SK-N-DZ (cell line): ENCODE measurements at regions not wholly inside any gene's neighbourhood (a gene's known extent, or its start where the extent isn't known, plus 50 kb on each side); places are given as distances from the start of the nearest gene placed in this dataset.

Experiments
- DNase-seq: peaks from one replicate; pipeline ENCODE4 v3.0.0-alpha.2; 2015; ENCODE audit warnings: low spot score

DNA sequence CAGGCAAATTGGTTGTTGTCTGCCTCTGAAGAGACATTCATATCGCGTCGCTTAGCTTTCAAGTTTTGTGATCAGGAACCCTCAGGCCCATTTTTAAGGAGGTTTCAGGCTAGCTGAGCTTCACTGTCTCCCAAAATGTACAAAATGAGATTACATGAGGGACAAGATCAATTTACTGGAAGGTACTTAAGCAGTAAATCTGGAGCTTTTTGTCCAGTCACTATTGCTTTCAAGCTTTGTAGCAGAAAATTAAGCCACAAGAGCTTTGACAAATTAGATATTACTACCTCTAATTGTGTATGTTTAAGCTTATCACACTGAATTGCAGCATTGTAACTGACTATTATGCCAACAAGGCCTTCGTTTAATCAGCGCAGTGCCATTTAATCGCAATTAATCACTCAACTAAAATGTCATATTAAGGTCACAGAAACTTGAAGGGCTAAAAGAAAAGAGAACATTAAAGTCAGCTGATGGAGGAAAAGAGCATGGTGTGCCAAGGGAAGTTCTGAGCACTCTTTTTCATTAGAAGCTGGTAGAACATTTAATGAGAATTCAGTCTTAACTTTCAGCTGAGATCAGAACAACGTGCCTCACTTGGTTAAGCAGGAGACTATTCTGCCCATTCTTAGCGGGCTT is 353.0 kb downstream of the FBXO8 start:
- DNase-seq: peak; percentile 99

DNA sequence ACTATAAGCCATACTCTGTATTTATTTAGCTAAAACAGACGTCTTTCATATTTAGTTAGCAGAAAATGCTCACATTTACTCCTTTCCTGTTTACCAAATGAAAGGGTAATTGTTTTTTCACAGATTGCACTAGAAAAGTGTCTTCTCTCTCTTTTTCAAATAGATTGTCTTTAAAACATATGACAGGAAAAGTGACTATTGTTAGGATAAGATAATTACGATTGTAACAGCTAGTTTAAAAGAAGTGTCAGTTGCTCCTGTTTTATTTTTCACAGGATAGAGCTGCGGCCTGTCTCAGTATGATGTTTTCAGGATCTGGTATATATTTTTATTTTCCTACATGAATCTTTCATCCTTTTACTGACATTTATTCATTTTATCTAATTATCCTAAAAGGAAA is 353.5 kb downstream of the FBXO8 start:
- no peak for DNase-seq

DNA sequence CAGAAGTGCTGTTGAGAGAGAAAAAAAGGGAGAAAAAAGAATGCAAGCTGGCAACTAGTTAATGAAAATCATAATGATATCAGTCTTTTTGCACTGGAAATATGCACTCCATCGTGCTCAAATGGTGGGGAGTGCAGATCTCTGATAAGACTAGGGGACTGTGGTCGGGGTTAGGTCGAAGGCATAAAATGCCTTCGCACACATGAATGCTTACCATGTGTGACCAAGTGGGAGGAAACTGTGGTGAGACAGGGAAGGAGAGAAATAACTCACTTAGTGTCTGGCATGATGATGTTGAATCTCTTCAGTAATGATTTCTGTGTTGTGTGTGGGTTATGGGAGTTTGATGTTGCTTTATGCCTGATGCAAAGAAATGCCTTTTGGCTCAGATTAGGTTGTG is 358.9 kb downstream of the FBXO8 start:
- DNase-seq: peak; percentile 62

- DNase-seq: no peak
Measured at GRCh38 chr4:173919861-173920260, 363.6 kb downstream of the FBXO8 start.

GRCh38 chr4:173919196-173919595 is 364.3 kb downstream of the FBXO8 start:
- no peak for DNase-seq

GRCh38 chr4:173917255-173917960 is 366.1 kb downstream of the FBXO8 start:
- no peak for DNase-seq

GRCh38 chr4:173913496-173913895 is 370.0 kb downstream of the FBXO8 start:
- DNase-seq: no peak

DNA sequence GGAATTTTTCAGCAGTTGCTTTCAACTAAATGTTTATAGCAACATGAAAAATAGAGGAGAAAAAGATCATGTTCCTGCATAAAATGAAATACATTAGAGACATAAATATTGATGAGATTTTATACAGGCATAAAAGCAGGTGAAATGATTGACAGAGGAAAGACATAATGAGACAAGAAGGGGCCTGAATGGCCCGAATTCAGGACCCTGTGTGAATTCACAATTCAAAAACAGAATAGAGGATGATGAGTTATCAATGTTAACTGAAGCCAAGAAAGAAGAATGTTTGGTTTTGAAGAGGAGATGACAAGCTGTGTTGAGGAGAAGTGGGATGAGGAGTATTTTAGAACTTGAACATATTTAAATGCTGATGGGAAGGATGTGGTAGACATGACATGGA is 371.1 kb downstream of the FBXO8 start:
- no peak for DNase-seq

- DNase-seq: no peak
Measured at GRCh38 chr4:173910891-173911290, 372.6 kb downstream of the FBXO8 start.

DNA sequence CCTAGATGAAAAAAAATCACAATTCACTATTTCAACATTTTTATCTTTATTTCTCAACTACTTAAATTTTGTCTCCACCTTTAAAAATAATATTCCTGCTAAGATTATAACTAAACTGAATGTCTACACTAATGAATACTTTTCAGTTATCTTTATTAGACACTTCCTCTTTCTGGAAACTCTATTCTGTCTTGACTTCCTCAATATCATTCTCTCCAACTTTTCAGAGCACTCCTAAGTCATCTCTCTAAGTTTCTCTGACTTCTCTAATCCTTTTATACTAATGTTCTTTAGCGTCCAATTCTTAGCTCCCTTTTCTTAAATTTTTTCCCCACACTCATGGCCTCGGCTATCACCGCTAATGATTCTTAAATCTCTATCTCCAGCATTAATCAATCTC is 374.2 kb downstream of the FBXO8 start:
- no peak for DNase-seq

DNA sequence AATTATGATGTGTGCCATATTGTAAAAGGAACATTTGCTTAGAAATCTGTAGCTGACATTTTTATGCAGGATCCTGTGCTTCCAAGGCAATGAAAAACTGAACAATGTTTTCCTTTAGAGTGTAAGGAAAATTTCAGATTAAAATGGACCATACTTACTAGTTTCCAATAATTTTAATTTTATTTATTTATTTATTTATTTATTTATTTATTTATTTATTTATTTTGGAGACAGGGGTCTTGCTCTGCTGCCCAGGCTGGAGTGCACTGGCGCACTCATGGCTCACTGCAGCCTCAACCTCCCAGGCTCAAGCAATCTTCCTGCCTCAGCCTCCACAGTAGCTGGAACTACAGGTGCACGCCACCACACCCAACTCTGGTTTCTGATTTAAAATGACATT is 369.8 kb upstream of the HAND2 start:
- no peak for DNase-seq

DNA sequence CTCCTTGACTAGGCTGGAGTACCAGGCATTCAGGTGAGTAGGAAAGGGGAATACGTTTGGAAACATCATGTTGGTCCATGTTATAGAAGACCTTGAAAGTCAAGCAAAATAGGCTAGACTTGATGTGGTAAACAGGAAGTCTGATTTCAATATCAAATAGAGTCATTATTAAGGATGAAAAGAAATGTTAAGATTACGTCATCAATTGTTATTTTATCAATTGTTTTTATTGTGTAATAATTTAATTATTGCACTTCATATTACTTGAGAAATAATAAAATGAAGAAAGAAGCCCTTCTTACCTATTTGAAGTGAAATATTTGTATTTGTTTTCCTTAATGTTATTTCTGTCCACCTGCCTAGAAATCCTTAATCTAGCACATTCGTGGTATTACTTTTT is 361.0 kb upstream of the HAND2 start:
- no peak for DNase-seq

- no peak for DNase-seq
Measured at GRCh38 chr4:173883821-173884220, 353.8 kb upstream of the HAND2 start.

DNA sequence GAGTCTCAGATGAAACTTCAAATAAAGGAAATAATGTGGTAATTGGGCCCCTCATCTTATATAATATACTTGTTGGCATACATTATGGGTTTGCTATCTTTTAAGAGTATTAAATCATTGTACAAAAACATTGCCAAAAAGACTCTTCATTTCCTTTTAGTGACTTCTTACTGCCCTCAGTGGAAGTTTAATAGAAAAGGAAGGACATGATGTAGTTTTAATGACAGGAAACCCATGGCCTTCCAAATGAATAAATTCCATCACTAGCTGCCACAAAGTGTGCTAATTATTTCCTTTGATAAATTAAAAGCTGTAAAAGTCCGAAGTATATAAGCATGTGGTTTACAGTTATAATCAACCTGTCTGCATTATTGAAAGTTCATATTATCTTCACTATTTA is 350.9 kb upstream of the HAND2 start:
- no peak for DNase-seq

DNA sequence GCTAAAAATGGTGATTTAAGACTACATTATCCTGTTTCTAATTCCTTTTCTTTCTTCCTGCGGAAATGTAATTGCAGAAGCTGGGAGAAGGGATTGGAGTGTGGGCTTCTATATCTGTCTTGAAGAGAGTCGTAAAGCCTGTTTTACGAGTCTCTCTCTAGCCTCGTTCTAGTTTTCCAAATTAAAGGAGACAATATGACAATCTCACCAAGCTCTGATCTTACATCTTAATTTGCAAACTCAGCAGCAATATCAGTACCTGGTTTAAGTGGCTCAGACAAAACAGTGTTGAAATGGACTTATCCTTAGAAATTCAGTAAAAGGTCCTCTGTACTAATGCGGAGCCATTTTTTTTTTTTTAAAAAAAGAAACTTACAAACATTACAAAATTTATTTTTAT is 349.5 kb upstream of the HAND2 start:
- no peak for DNase-seq

GRCh38 chr4:173878701-173879100 is 348.7 kb upstream of the HAND2 start:
- DNase-seq: peak; percentile 64

DNA sequence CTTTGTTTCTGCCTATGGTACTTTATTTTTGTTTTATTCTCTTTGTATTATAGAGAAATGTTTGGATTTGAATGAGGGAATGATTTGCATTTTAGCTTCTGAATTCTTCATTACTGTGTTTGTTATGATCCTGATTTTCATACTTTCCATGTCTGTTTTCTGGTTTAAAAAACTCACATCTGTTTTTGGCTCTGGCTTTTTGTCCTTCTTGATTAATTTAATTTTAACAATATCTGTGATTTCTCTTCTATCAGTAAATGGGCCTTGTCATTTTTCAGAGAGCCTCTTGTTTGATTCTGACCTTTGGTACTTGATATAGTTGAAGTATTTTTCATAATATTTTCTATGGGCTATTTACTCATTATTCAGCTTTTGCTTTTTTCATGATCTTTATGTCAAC is 341.6 kb upstream of the HAND2 start:
- peak; percentile 5 for DNase-seq

- DNase-seq: no peak
Measured at GRCh38 chr4:173866322-173867026, 336.4 kb upstream of the HAND2 start.

DNA sequence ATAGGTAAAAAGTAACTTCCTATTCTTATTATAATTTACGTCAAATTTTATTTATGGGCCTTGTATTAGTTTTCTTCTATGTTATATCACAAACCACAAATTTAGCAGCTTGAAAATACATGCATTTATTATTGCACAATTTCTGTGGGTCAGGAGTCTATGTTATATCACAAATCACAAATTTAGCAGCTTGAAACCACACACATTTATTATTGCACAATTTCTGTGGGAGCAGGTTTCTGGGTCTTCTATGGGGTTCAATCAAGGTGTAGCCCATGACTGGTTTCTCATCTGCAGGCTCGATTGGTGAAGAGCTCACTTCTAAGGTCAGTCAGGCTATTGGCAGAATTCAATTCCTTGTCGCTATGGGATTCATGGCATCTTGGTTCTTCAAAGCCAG is 332.7 kb upstream of the HAND2 start:
- DNase-seq: no peak

DNA sequence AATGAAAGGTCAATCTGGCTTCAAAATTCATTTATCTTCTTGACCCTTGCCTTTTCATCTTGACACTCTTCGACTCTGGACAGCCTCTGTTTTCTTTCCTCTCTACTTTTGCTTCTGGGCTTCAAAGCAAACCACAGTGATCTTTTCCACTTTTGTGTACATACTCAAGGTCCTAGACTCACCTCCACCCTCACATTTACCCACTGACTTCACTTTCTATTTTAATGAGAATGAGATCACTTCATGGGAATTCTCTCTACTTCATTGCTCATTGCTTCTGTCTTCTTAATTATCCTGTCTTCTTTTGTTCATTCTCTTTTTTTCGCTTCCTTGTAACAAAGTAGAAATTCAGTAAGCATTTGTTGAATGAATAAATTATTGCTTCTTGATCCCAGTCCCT is 330.1 kb upstream of the HAND2 start:
- DNase-seq: no peak

GRCh38 chr4:173859091-173859713 is 329.2 kb upstream of the HAND2 start:
- DNase-seq: no peak

GRCh38 chr4:173858471-173858870 is 328.4 kb upstream of the HAND2 start:
- no peak for DNase-seq

GRCh38 chr4:173857828-173858227 is 327.8 kb upstream of the HAND2 start:
- no peak for DNase-seq
